ENCODE measurements at regions not wholly inside any gene's neighbourhood (a gene's known extent, or its start where the extent isn't known, plus 50 kb on each side); places are given as distances from the start of the nearest gene placed in this dataset.
"Not testable (repeated sequence)": the region's sequence is repeated elsewhere in the genome, so short reads cannot be mapped to it uniquely, and the experiment has no call there.

GRCh38 chr11:67920546-67920945 lies 83.4 kb downstream of the UNC93B1 start:
- not testable (repeated sequence) for H3K4me1 ChIP-seq (ENCODE audit: insufficient read depth); H3K36me3 Mint-ChIP-seq (ENCODE audit: low read depth); H3K4me3 Mint-ChIP-seq; H3K4me2 ChIP-seq; H3F3A ChIP-seq (replicated peaks; ENCODE audit: low read depth); H3K27me3 Mint-ChIP-seq (ENCODE audit: insufficient read depth, low read depth, poor library complexity); H3K79me2 ChIP-seq (replicated peaks; ENCODE audit: insufficient read depth); H2AFZ ChIP-seq; H3K9me3 Mint-ChIP-seq; H3K4me3 ChIP-seq; H3K36me3 ChIP-seq (ENCODE audit: insufficient read depth); DNase-seq (ENCODE audit: low spot score); H3K27ac ChIP-seq (ENCODE audit: low read depth); H3K9me2 ChIP-seq (ENCODE audit: insufficient read depth); H4K20me1 ChIP-seq (replicated peaks; ENCODE audit: insufficient read depth); H3K27ac Mint-ChIP-seq; ATAC-seq; H3K27me3 ChIP-seq (ENCODE audit: insufficient read depth)
- peaks cover 13% of the 10 kb centered on the region for H3K4me1 Mint-ChIP-seq

GRCh38 chr11:67912184-67912583 lies 91.7 kb downstream of the UNC93B1 start:
- not testable (repeated sequence) for ATAC-seq; H3K27ac Mint-ChIP-seq; H3K79me2 ChIP-seq (replicated peaks; ENCODE audit: insufficient read depth); H3K4me1 ChIP-seq (ENCODE audit: insufficient read depth); H3K27me3 ChIP-seq (ENCODE audit: insufficient read depth); H3K27me3 Mint-ChIP-seq (ENCODE audit: insufficient read depth, low read depth, poor library complexity); H3K27ac ChIP-seq (ENCODE audit: low read depth); H3K4me2 ChIP-seq; H3K4me3 Mint-ChIP-seq; H3K4me3 ChIP-seq; H3K9me2 ChIP-seq (ENCODE audit: insufficient read depth); H4K20me1 ChIP-seq (replicated peaks; ENCODE audit: insufficient read depth); H3F3A ChIP-seq (replicated peaks; ENCODE audit: low read depth); H2AFZ ChIP-seq; H3K36me3 ChIP-seq (ENCODE audit: insufficient read depth)
- peak; percentile 2 for DNase-seq (ENCODE audit: low spot score)
- peaks cover 12% of the 10 kb centered on the region; the same call in 1 of the 3 replicates for H3K4me1 Mint-ChIP-seq
- peaks cover 15% of the 10 kb centered on the region for H3K36me3 Mint-ChIP-seq (ENCODE audit: low read depth)
- H3K9me3 Mint-ChIP-seq = peaks cover 15% of the 10 kb centered on the region

- H3K9me2 ChIP-seq (ENCODE audit: insufficient read depth); H3K36me3 ChIP-seq (ENCODE audit: insufficient read depth); H3K4me2 ChIP-seq; H3K4me3 Mint-ChIP-seq; H3K27me3 Mint-ChIP-seq (ENCODE audit: insufficient read depth, low read depth, poor library complexity); DNase-seq (ENCODE audit: low spot score); H3K27ac ChIP-seq (ENCODE audit: low read depth); H4K20me1 ChIP-seq (replicated peaks; ENCODE audit: insufficient read depth); H3F3A ChIP-seq (replicated peaks; ENCODE audit: low read depth); H2AFZ ChIP-seq; H3K4me1 ChIP-seq (ENCODE audit: insufficient read depth); H3K79me2 ChIP-seq (replicated peaks; ENCODE audit: insufficient read depth); H3K4me3 ChIP-seq; ATAC-seq; H3K27me3 ChIP-seq (ENCODE audit: insufficient read depth): not testable (repeated sequence)
- peak overlapping the region; percentile 0; the same call in 1 of the 2 replicates for H3K27ac Mint-ChIP-seq
- H3K36me3 Mint-ChIP-seq (ENCODE audit: low read depth) = peaks cover 15% of the 10 kb centered on the region
- H3K9me3 Mint-ChIP-seq = peaks cover 15% of the 10 kb centered on the region
- TF ChIP-seq CTCF (conservative IDR thresholded peaks at IDR 0.05; ENCODE audit: low read depth in 2 of 2) = peak; percentile 38 to 55
- H3K4me1 Mint-ChIP-seq = peaks cover 11% of the 10 kb centered on the region; the same call in 1 of the 3 replicates
Observed at GRCh38 chr11:67911211-67911610, 92.7 kb downstream of the UNC93B1 start.

- not testable (repeated sequence) for H3K4me2 ChIP-seq; H4K20me1 ChIP-seq (replicated peaks; ENCODE audit: insufficient read depth); H3K4me3 Mint-ChIP-seq; H2AFZ ChIP-seq; H3K36me3 ChIP-seq (ENCODE audit: insufficient read depth); H3K9me2 ChIP-seq (ENCODE audit: insufficient read depth); H3K79me2 ChIP-seq (replicated peaks; ENCODE audit: insufficient read depth); H3K4me1 ChIP-seq (ENCODE audit: insufficient read depth); H3K4me3 ChIP-seq; H3K27ac ChIP-seq (ENCODE audit: low read depth); H3K27me3 Mint-ChIP-seq (ENCODE audit: insufficient read depth, low read depth, poor library complexity); H3F3A ChIP-seq (replicated peaks; ENCODE audit: low read depth); H3K4me1 Mint-ChIP-seq; ATAC-seq; DNase-seq (ENCODE audit: low spot score); H3K27me3 ChIP-seq (ENCODE audit: insufficient read depth)
- peaks cover 15% of the 10 kb centered on the region for H3K36me3 Mint-ChIP-seq (ENCODE audit: low read depth)
- H3K27ac Mint-ChIP-seq = peak overlapping the region; percentile 0; the same call in 1 of the 2 replicates
- peaks cover 15% of the 10 kb centered on the region for H3K9me3 Mint-ChIP-seq
Observed at GRCh38 chr11:67910803-67911202, 93.1 kb downstream of the UNC93B1 start.

GRCh38 chr11:67906969-67907368 lies 96.9 kb downstream of the UNC93B1 start:
- not testable (repeated sequence) for H3K27me3 Mint-ChIP-seq (ENCODE audit: insufficient read depth, low read depth, poor library complexity); ATAC-seq; H2AFZ ChIP-seq; H3K27ac Mint-ChIP-seq; H3K9me2 ChIP-seq (ENCODE audit: insufficient read depth); H3K4me3 ChIP-seq; H3K36me3 ChIP-seq (ENCODE audit: insufficient read depth); H3K4me1 Mint-ChIP-seq; H3K27me3 ChIP-seq (ENCODE audit: insufficient read depth); H3K4me3 Mint-ChIP-seq; H3F3A ChIP-seq (replicated peaks; ENCODE audit: low read depth); H4K20me1 ChIP-seq (replicated peaks; ENCODE audit: insufficient read depth); H3K4me1 ChIP-seq (ENCODE audit: insufficient read depth); H3K9me3 Mint-ChIP-seq; H3K36me3 Mint-ChIP-seq (ENCODE audit: low read depth); H3K79me2 ChIP-seq (replicated peaks; ENCODE audit: insufficient read depth); H3K4me2 ChIP-seq; DNase-seq (ENCODE audit: low spot score); H3K27ac ChIP-seq (ENCODE audit: low read depth)

GRCh38 chr11:67899462-67899861 lies 104.4 kb downstream of the UNC93B1 start:
- not testable (repeated sequence) for H3K36me3 Mint-ChIP-seq (ENCODE audit: low read depth); DNase-seq (ENCODE audit: low spot score); H2AFZ ChIP-seq; H3K4me1 ChIP-seq (ENCODE audit: insufficient read depth); H3K9me2 ChIP-seq (ENCODE audit: insufficient read depth); H3K27ac ChIP-seq (ENCODE audit: low read depth); ATAC-seq; H3K9me3 Mint-ChIP-seq; H3K27ac Mint-ChIP-seq; H3K4me2 ChIP-seq; H4K20me1 ChIP-seq (replicated peaks; ENCODE audit: insufficient read depth); H3K4me3 ChIP-seq; H3F3A ChIP-seq (replicated peaks; ENCODE audit: low read depth); H3K79me2 ChIP-seq (replicated peaks; ENCODE audit: insufficient read depth); H3K4me1 Mint-ChIP-seq; H3K27me3 ChIP-seq (ENCODE audit: insufficient read depth); H3K4me3 Mint-ChIP-seq; H3K36me3 ChIP-seq (ENCODE audit: insufficient read depth); H3K27me3 Mint-ChIP-seq (ENCODE audit: insufficient read depth, low read depth, poor library complexity)

Measured in GM23338 (cell line).